NCI-H128 (cell line): ENCODE measurements at regions not wholly inside any gene's neighbourhood (a gene's known extent, or its start where the extent isn't known, plus 50 kb on each side); places are given as distances from the start of the nearest gene placed in this dataset.

ENCODE experiments used
- DNase-seq: peaks from one replicate; lab custom pipeline; 2025; ENCODE audit not compliant: unreplicated experiment; lab: John Stamatoyannopoulos, UW

DNA sequence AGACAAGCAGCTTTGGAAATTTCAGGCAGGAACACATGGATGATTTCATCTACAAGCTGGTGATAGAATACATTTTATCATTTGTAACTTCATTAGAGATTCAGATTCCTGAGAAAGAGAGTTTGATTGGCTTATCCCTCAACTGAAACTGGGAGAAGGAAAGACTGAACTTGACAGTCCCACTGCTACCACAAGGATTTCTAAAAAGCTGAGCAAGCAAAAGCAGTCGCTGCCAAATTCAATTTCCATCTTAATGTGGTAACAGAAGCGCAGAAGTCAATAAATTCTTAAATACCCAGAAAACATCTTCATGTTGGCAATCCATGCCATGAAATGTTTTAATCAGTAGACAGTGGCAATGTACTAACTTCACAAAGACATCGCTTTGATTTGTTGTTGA is 172.1 kb upstream of the DACH1 start:
- no peak for DNase-seq

DNA sequence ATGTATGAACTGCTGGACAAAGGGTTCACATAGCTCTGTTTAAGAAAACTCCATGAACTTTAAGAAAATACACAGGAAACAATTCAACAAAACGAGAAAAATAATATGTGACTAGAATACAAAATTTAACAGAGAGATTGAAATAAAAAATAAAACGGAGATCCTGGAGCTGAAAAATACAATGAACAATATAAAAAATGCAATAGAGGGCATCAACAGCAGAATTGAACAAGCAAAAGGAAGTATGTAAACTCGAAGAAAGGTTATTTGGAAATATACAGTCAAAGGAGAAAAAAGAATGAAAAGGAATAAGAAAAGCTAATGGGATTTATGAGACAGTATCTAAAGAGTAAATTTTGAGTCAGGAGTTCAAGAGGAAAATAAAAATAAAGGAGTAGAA is 163.0 kb upstream of the DACH1 start:
- DNase-seq = no peak

DNA sequence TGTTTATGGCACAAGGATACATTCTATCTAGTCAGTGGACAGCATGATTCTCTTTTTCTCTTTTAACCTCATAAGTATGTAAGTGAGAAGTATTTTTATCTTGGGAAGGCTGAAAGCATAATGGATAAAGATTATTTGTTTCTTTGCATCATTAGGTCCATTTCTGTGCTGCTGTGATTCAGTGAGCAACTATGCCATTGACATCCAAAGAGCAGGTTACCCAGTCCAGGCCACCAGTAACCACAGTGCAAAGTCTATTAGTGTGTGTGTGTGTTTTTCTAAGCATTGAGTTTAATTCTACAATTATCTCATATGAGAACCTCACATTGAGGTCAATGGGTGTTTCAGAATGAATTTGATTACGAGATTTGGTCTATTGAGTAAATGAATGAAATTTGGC is 158.8 kb upstream of the DACH1 start:
- no peak for DNase-seq

DNA sequence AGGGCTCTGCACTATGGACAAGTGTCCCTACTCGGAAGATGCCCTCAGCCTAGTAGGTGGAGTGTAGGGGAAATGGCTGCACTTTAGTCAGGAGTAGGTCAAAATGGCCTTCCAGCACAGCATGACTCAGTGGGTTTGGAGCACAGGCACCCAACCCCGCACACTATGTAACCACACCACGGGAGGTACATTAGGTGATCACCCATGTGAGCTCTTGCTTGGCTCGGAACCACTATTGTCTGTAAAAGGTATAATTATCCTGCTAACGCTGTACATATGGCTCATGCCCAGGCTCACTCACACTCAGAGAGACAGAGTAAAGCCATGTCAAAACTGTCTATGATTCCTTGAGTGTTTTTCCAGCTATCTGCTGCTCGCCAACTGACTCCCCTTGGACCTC is 156.9 kb upstream of the DACH1 start:
- DNase-seq = no peak

DNA sequence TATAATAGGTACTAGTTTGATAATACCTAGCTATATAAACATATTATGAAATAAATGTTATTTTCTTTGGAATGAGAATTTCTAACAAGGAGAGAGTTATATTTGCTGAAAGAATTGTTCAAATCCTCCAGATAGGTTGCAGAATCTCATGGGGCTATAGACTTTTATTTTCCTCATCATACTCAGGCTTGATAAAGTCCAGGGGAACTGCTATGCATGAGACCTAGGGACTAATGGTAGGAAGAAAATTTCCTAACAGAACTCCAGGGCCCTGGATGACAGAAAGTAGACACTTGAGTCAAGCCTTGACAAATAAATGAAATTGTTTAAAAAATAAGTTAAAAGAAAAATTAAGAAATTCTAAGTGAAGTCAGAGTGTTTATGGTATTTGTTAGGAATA is 138.5 kb upstream of the DACH1 start:
- DNase-seq = no peak

DNA sequence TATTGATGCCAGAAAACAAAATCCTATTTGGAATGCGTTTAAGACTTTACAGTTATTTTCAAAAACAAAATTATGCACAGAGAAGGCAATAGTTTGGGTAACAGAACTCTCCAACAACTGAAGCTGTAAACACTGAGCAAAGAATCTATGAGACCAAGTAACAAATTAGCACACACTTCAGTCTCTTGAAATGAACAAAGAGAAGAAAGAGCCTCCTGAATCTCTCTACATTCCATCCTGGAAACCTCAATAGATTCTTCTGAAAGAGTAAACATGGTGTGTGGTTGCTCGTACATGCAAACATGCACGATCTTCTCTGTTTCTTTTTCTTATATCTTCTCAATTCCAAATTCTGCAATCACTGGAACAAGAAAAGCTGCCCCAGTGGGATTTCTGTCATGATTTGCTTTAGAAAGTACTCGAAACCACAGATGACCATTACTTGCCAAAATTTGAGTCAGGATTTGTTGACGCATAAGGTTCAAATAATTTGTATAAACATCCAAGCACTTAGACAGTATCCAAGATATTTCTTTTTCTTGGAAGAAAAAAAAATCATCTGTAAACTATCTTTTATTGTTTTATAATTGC is 137.9 kb upstream of the DACH1 start:
- no peak for DNase-seq

DNA sequence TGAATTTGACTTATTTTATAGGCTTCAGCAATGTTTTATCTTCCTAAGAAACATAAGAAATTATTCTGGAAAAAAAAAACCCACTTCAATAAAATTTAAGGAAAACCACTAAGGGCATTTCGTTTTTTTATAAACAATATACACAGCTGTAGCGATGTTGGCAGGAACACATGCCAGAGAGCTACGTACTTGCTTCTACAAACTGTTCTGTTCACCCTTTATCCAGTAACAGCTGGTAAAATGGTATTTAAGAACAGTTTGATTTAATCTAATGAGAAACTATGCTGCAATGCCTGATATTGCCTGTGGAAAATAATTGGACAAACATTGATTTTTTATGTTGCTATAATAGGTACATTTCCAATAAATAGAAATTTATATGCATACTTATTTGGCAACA is 137.2 kb upstream of the DACH1 start:
- no peak for DNase-seq

DNA sequence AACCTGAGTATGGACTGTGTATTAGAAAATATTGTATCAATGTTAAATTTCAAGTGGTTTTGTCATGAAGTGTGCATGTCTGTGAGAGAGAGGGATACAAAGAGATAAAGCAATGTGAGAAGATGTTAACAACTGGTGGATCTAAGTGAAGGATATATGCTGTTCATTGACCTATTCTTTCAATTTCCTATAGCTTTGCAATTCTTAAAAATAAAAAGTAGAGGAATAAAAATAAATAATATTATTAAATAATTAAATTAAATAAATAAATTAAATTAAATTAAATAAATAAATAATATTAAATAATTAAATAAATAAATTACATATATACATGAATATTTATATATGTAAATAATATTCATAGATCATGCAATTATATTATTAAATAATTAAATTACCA is 131.2 kb upstream of the DACH1 start:
- no peak for DNase-seq

DNA sequence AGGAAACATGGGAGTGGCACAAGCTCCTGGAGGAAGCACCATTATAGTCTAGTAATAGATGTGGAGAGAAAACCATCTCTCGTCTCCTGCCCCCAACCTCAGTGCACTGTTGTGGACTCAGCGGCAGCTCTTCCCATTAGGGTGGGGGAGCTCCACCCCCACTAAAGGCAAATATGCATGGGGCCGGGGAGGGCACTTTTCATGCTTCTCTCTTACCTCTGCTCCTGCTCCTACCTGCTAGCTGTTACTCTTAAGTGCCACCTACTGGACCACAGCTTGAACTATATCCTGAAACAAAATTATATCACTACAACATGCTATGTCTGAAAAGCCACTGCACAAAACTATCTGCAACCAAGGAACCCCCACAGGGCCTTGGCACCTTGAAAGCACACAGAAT is 112.6 kb upstream of the DACH1 start:
- DNase-seq = no peak

DNA sequence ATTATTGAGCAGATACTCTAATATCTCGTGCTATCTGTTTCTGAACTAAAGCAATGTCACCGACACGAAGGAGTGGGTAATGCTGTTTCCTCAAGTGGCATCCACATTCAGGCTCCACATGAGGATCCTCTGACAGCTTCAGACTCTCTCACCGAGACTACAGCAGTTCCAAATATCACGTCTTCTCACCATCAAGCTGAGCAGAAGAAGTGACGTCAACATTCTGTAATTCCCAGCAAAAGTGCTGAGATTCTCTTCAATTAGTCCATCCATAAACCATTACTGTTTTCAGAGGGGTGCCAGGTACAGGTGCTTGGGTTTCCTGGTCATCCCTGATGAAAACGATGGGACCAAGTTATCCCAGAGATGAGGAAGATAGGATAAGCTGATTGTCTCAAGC is 110.0 kb upstream of the DACH1 start:
- no peak for DNase-seq

DNA sequence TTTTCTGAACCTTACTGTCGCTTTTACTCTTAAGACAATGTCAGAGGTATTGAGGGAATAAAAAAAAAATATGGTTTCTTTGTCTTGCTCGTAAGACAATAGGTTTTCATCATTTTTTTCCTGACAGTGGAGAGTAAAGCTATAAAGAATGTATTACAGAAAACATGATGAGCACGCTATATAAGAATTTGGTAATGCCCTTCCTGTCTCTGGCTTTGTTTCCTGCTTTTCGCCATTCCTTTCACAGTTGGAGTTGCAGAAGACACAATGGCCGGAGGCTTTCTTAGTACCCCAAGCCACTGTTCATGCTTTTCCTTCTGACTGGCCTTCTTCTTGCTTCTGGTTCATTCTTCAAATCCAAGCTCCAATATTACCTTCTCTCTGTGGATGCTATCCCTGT is 101.0 kb upstream of the DACH1 start:
- no peak for DNase-seq

DNA sequence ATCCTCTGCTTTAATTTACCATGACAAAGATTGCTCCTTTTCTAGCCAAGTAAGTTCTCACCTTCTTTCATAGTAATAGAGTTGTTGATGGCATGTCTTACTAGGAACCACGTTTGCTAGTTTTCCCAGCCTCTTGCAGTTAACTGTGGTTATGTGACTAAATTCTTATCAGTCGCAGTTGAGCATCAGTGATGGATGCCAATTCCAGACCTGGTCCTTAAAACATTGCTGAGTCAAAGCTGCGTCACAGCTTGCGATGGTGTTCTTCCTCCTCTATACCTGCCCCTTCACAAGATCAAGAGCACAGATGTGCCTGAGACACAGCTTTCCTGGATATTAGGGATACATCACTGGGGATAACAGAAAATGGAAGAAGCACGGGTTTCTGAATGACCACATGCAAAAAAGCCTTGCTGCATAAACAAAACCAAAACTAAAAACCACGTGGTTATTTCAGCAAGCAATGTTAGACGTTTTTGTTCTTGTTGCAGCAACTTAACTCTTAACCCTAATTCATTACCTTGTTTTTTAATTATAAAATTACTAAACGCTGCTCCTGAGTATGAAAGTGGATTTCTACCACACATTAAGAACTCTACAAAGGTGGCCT is 97.6 kb upstream of the DACH1 start:
- no peak for DNase-seq

DNA sequence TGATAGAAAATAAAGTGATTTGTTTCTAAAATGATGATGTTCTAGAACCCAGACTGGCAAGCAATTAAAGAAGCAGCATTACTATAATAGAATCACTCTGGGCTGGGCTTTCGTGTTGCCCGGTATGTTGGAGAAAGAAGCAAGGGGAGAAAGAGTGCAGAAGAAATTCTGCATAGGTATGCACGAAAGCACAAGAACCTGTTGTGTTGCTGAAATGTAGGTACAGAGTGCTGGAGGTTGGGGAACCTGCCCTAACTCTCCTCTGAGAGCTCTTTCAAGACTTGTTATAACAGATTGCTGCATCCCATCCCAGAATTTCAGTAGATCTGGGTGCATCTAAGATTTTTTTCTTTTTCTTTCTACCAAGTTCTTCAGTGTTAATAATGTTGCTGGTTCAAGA is 95.7 kb upstream of the DACH1 start:
- no peak for DNase-seq

DNA sequence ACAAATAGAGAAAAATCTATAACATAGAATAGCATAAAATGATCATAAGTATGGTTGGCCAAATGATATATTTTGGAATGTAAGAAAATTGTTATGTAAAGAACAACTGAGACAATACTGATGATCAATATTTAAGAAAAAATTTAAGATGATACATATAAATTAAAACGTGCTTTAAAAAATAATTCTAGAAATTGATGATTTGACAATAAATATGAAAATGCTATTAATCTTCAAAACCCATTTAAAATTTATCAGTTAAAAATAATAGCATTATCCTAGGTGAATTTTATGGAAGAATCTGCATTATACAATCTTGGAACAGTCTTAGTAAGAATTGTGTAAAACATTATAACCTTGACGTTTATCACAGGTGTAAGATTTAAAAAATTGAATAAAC is 95.1 kb upstream of the DACH1 start:
- DNase-seq = no peak

DNA sequence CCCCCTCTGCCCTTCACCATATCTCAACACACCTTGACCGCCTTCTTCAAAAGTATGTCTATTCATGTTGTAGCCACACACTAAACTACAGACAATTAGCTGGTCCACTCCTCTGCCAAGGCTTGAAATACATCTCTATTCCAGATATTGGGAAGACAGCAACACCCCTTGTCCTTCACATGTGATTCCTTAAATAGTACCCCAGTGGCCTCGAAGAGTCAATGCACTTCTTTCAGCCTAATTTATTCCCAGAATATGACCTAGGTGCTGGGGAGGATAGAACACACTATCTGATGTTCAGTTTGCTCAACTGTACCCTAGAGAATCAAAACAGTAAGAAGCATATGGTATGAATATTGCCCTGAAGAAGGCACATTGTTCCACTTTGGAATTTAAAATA is 82.4 kb upstream of the DACH1 start:
- DNase-seq = no peak

DNA sequence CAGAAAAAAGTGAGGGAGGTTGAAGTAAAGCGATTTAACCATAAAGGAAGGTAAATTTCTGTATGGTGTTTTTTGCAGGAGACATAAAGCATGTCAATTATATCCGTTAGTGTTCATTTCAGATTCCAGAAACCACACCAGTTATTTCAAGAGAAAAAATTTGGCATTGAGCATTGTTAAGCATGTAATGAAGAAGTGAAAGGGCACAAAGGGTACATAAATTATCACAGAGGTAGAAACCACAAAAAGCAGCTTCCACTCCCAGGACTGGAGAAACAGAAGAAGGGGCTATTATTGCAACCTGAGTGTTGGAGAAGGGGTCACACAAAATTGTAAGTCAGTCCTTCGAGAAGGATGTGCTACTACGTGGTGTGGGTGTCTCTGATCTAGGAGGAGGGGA is 72.2 kb upstream of the DACH1 start:
- no peak for DNase-seq

DNA sequence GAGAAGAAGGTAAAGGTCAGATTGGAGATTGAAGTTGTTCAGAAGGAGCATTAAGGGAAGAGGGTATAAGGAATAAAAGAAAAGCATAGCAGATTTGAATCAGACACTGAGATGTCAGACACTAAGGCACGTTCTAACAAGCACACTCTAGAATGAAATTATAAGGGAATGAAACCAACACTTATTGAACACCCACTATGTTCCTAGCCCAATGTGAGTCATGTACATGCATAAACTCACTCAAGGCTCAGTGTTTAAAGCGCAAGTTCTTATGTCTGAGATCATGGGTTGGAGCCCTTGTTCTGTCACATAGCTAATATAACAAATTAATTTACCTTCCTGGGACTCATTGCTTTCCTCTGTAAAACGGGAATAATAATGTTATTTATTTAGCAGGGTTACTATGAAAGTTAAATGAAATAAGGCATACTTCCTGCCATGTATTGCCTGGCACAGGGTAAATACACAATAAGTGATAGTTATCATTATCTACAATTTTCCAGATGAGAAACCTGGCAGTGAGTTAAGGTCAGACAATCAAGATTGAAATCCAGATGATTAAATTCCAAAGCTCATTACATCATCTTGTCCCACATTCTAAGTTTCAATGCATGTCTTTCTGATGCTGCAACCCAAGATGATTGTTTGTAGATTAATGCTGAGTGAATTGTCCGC is 68.3 kb upstream of the DACH1 start:
- no peak for DNase-seq

DNA sequence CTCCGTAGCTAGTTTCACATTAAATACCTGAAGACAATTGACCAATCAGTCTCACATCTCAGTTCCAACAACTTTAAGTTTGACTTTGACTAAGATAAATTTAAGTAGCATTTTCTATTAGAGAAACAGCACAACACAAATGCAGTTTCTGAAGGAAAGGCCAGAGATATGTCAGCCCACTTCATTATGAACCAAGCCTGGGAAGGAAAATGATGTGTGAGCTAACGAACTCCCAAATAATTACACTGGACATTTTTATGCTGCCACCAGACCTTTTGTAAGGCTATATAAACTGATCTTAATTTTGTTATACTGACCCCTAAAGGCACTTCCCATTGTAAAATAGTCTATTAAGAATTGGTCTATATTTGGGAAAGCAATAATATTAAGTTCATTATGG is 57.9 kb upstream of the DACH1 start:
- DNase-seq = no peak

DNA sequence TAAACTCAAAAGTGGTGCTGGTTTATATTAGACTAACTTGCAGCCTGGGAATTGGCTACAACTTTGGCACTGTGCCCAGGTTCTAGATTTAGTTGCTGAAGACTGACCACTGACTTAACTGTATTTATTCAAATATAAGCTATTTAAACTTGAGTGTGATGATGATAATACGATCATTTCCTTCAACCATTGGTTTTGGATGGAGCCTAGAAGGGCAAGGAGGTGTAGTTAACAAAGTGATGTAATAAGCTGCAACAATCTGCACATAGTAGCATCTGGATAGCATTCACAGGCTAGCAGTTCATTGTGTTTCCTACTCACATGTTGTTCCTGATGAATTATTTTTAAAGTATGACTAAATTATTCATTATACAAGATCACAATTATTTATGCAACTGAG is 55.2 kb upstream of the DACH1 start:
- DNase-seq = no peak
